IMR-90 (cell line): ENCODE measurements at regions not wholly inside any gene's neighbourhood (a gene's known extent, or its start where the extent isn't known, plus 50 kb on each side); places are given as distances from the start of the nearest gene placed in this dataset.

ENCODE experiments used
- ATAC-seq: fragments of 200-7000 bp; cut with Tn5 transposase; 2 replicates; pipeline ENCODE4 v1.9.1; 2020; ENCODE audit warnings: low read depth, mild to moderate bottlenecking, moderate library complexity
- BruUV-seq: library from RNA; stranded (reverse); fragments of 400-500 nt; replicated peaks from 2 replicates; lab custom pipeline; 2021; lab: Mats Ljungman, UMichigan
- CTCF ChIA-PET: fragments of 300-600 bp; formaldehyde crosslinking; extraction: SDS; loops from one replicate; lab custom pipeline; 2021; ENCODE audit warnings: antibody characterized with exemption; lab: Yijun Ruan, JAX
- POLR2A ChIA-PET: fragments of 300-600 bp; sonication (Branson Sonifier 250); formaldehyde crosslinking; loops from one replicate; lab custom pipeline; 2022; ENCODE audit warnings: antibody characterized with exemption; ENCODE audit not compliant: unreplicated experiment; lab: Charles Lee
- DNase-seq: peaks from one replicate; pipeline ENCODE4 v3.0.0; 2013
- H2AFZ ChIP-seq: replicated peaks from 2 replicates; pipeline ENCODE3; 2013; ENCODE audit warnings: low read length, mild to moderate bottlenecking; ENCODE audit not compliant: poor library complexity
- H2AK5ac ChIP-seq: 2 replicates; pipeline ENCODE4 v1.6.1; 2013; ENCODE audit warnings: low read depth, low read length, inconsistent platforms
- H2AK9ac ChIP-seq: replicated peaks from 2 replicates; pipeline ENCODE3; 2013; ENCODE audit warnings: mild to moderate bottlenecking, low read depth, low read length, moderate library complexity; ENCODE audit not compliant: poor library complexity
- H2BK120ac ChIP-seq: 2 replicates; pipeline ENCODE4 v1.6.1; 2013; ENCODE audit warnings: low read depth, low read length, inconsistent platforms
- H2BK15ac ChIP-seq: 3 replicates; pipeline ENCODE4 v1.6.1; 2013; ENCODE audit warnings: low read depth, low read length, inconsistent platforms
- H2BK20ac ChIP-seq: 2 replicates; pipeline ENCODE4 v1.6.1; 2013; ENCODE audit warnings: low read depth, mild to moderate bottlenecking, inconsistent platforms, low read length, moderate library complexity
- H2BK5ac ChIP-seq: 2 replicates; pipeline ENCODE4 v1.6.1; 2013; ENCODE audit warnings: mild to moderate bottlenecking, low read depth, low read length, inconsistent platforms; ENCODE audit not compliant: poor library complexity, severe bottlenecking
- H3K14ac ChIP-seq: replicated peaks from 2 replicates; pipeline ENCODE4 v1.6.1; 2013; ENCODE audit warnings: low read depth, low read length, inconsistent platforms
- H3K18ac ChIP-seq: 2 replicates; pipeline ENCODE4 v1.6.1; 2013; ENCODE audit warnings: low read depth, low read length, control low read depth
- H3K23ac ChIP-seq: 2 replicates; pipeline ENCODE4 v1.6.1; 2013; ENCODE audit warnings: low read depth, low read length, inconsistent platforms
- H3K27ac ChIP-seq: 2 replicates; pipeline ENCODE4 v1.5.1; 2013; ENCODE audit warnings: mild to moderate bottlenecking, control low read depth, low read length; ENCODE audit not compliant: insufficient read depth
- H3K27me3 ChIP-seq: 2 replicates; pipeline ENCODE4 v1.6.1; 2013; ENCODE audit warnings: low read length; ENCODE audit not compliant: control insufficient read depth, insufficient read depth
- H3K36me3 ChIP-seq: 2 replicates; pipeline ENCODE4 v1.6.1; 2013; ENCODE audit warnings: low read length, mixed read lengths; ENCODE audit not compliant: control insufficient read depth, insufficient read depth
- H3K4ac ChIP-seq: 2 replicates; pipeline ENCODE4 v1.6.1; 2013; ENCODE audit warnings: low read depth, low read length, inconsistent platforms
- H3K4me1 ChIP-seq: 2 replicates; pipeline ENCODE4 v1.6.1; 2013; ENCODE audit warnings: low read length, mixed read lengths; ENCODE audit not compliant: control insufficient read depth, insufficient read depth
- H3K4me2 ChIP-seq: 2 replicates; pipeline ENCODE4 v1.6.1; 2013; ENCODE audit warnings: low read depth, mild to moderate bottlenecking, control low read depth, low read length, moderate library complexity
- H3K4me3 ChIP-seq: 2 replicates; pipeline ENCODE4 v1.5.1; 2013; ENCODE audit warnings: low read depth, mild to moderate bottlenecking, control low read depth, low read length, moderate library complexity; ENCODE audit not compliant: insufficient read depth
- H3K56ac ChIP-seq: 2 replicates; pipeline ENCODE4 v1.6.1; 2013; ENCODE audit warnings: low read length, inconsistent platforms; ENCODE audit not compliant: insufficient read depth; ENCODE audit errors: extremely low read depth
- H3K79me1 ChIP-seq, 2 experiments: 2 replicates each; pipeline ENCODE4 v1.6.1; 2013; ENCODE audit warnings: low read length in 2 of 2, inconsistent platforms in 1 of 2, low read depth in 1 of 2
- H3K9ac ChIP-seq: 2 replicates; pipeline ENCODE4 v1.6.1; 2013; ENCODE audit warnings: low read depth, low read length, control low read depth
- H3K9me1 ChIP-seq: 2 replicates; pipeline ENCODE4 v1.6.1; 2013; ENCODE audit warnings: low read length, inconsistent platforms; ENCODE audit not compliant: insufficient read depth
- H3K9me3 ChIP-seq: 2 replicates; pipeline ENCODE4 v1.6.1; 2013; ENCODE audit warnings: low read length; ENCODE audit not compliant: control insufficient read depth, insufficient read depth
- H4K20me1 ChIP-seq: 2 replicates; pipeline ENCODE4 v1.6.1; 2013; ENCODE audit warnings: low read length, inconsistent platforms; ENCODE audit not compliant: insufficient read depth
- H4K5ac ChIP-seq: 2 replicates; pipeline ENCODE4 v1.6.1; 2013; ENCODE audit warnings: mild to moderate bottlenecking, low read depth, low read length, control low read depth
- H4K8ac ChIP-seq, 2 experiments: 2 replicates each; pipeline ENCODE4 v1.6.1; 2013; ENCODE audit warnings: low read depth in 2 of 2, low read length in 2 of 2, control low read depth in 1 of 2, inconsistent platforms in 1 of 2
- H4K91ac ChIP-seq: 2 replicates; pipeline ENCODE4 v1.6.1; 2013; ENCODE audit warnings: low read depth, low read length, inconsistent platforms; ENCODE audit not compliant: insufficient read depth
- CHD1 ChIP-seq: IDR thresholded peaks from 2 replicates; pipeline ENCODE4 v1.6.1; 2012; ENCODE audit warnings: low read depth, low read length, improper control_type of control experiment
- CTCF ChIP-seq: conservative IDR thresholded peaks from 2 replicates; pipeline ENCODE4 v1.5.1; 2012; ENCODE audit warnings: mild to moderate bottlenecking, low read depth, low read length, improper control_type of control experiment
- RFX5 ChIP-seq: IDR thresholded peaks from 2 replicates; pipeline ENCODE4 v1.8.0; 2012; ENCODE audit warnings: low read depth, mild to moderate bottlenecking, low read length, moderate library complexity
- USF2 ChIP-seq: fragments of 150-350 bp; IDR thresholded peaks from 2 replicates; pipeline ENCODE4 v1.6.1; 2017; ENCODE audit warnings: mild to moderate bottlenecking, antibody characterized with exemption, low read length, low read depth
- WGBS, 2 experiments: methylation state at CpG; one replicate each; pipeline versions ENCODE4 v1.1.5 to v1.1.7; 2013; ENCODE audit warnings: missing lambda C conversion rate in 2 of 2; ENCODE audit not compliant: insufficient read length in 1 of 2; ENCODE audit errors: extremely low coverage in 2 of 2; 5-methylcytosine and 5-hydroxymethylcytosine counted together
- dilution Hi-C: fragments of 300-500 bp; cut with HindIII; formaldehyde crosslinking; loops from one replicate; pipeline ENCODE4 v1.14.3; 2018; ENCODE audit warnings: low sequenced_read_pairs; ENCODE audit not compliant: unreplicated experiment
- in situ Hi-C: fragments of 300-500 bp; cut with MboI; formaldehyde crosslinking; loops from 3 replicates; pipeline ENCODE4 v1.14.3; 2019; ENCODE audit warnings: low sequenced_read_pairs, inconsistent platforms, mixed read lengths
- intact Hi-C: fragments of 100-400 bp; cut with micrococcal nuclease; formaldehyde crosslinking; loops from 2 replicates; pipeline ENCODE4 v1.10.0; 2022

- no peak overlapping the region for H4K91ac ChIP-seq
- no peak overlapping the region for H2BK20ac ChIP-seq
- no peak overlapping the region for H2BK15ac ChIP-seq
- no TSS peak for BruUV-seq
- H3K4me2 ChIP-seq: no peak overlapping the region
- no peak overlapping the region for H2AK9ac ChIP-seq
- H3K9me3 ChIP-seq: no peaks in the 10 kb centered on the region
- no peak overlapping the region for H3K27ac ChIP-seq
- H3K27me3 ChIP-seq: no peaks in the 10 kb centered on the region
- no peak overlapping the region for H3K9ac ChIP-seq
- H3K4me1 ChIP-seq: no peaks in the 10 kb centered on the region
- H3K79me1 ChIP-seq: no peaks in the 10 kb centered on the region
- H3K23ac ChIP-seq: no peak overlapping the region
- no peak overlapping the region for H3K4ac ChIP-seq
- H4K5ac ChIP-seq: no peak overlapping the region
- H3K9me1 ChIP-seq: no peaks in the 10 kb centered on the region
- dilution Hi-C loops: no loop called here
- no peaks in the 10 kb centered on the region for H3K36me3 ChIP-seq
- ChIA-PET CTCF (interaction anchor here (0.6 kb wide), 1 partner anchor 20 kb away, joined by 3 read pairs; no protein-coding TSS in a partner anchor), POLR2A (no interaction called here)
- H2AK5ac ChIP-seq: no peak overlapping the region
- no peak overlapping the region for H3K4me3 ChIP-seq
- DNase-seq: no peak
- H4K20me1 ChIP-seq: no peaks in the 10 kb centered on the region
- intact Hi-C loops: no loop called here
- no peak overlapping the region for H3K56ac ChIP-seq
- WGBS, 2 experiments: no CpG with 5 or more reads among the region's 3 CpGs
- in situ Hi-C loops: no loop called here
- H2BK5ac ChIP-seq: no peak overlapping the region
- H3K14ac ChIP-seq: no peak overlapping the region
- H2AFZ ChIP-seq: no peak overlapping the region
- no peak for ATAC-seq
- no peak overlapping the region for H3K18ac ChIP-seq
- no peak for TF ChIP-seq CTCF
- TF ChIP-seq CHD1: no peak
- TF ChIP-seq USF2: no peak
- TF ChIP-seq RFX5: no peak
- H2BK120ac ChIP-seq: no peak overlapping the region
- H4K8ac ChIP-seq: no peak overlapping the region
Observed at GRCh38 chr12:85519163-85519562, 239.1 kb downstream of the ALX1 start.
